ENCODE measurements at regions not wholly inside any gene's neighbourhood (a gene's known extent, or its start where the extent isn't known, plus 50 kb on each side); places are given as distances from the start of the nearest gene placed in this dataset.

GRCh38 chr16:26983426-26983825, 83.3 kb upstream of the C16orf82 start (continued):
- TF ChIP-seq RFX7 (CRISPR knock-in tag; IDR thresholded peaks at IDR 0.05) (no peak), CLOCK (CRISPR knock-in tag; IDR thresholded peaks at IDR 0.05; ENCODE audit: borderline replicate concordance) (no peak), ATF2 (CRISPR knock-in tag; IDR thresholded peaks at IDR 0.05) (no peak), ZKSCAN3 (CRISPR knock-in tag; IDR thresholded peaks at IDR 0.05) (no peak)

GRCh38 chr16:26985100-26986065, 81.3 kb upstream of the C16orf82 start:
- ChIA-PET CTCF (ENCODE audit: low intra/inter-chr PET ratio) (no interaction called here), POLR2A (interaction anchor here (0.9 to 1.0 kb wide), 2 partner anchors 16 to 39 kb away, joined by 3 to 5 read pairs; no protein-coding TSS in a partner anchor)
- no peaks in the 10 kb centered on the region for H3K9me3 ChIP-seq (replicated peaks; ENCODE audit: control insufficient read depth, insufficient read depth, low read depth, low read length)
- H3K4me2 ChIP-seq (ENCODE audit: insufficient read depth, low read length), result no peak overlapping the region
- H2AFZ ChIP-seq (ENCODE audit: low read depth, low read length), result peak overlapping the region; percentile 38; the same call in 1 of the 2 replicates
- intact Hi-C loops (cut with micrococcal nuclease), result no loop called here
- no peak overlapping the region for H3K4me3 ChIP-seq
- BruUV-seq (replicated peaks), result no TSS peak
- H3K9me1 ChIP-seq (ENCODE audit: control insufficient read depth, insufficient read depth, low read length), result no peaks in the 10 kb centered on the region
- H3K27me3 ChIP-seq (ENCODE audit: control insufficient read depth in 2 of 2, insufficient read depth in 2 of 2, low read length in 2 of 2), result peaks cover 0 to 10% of the 10 kb centered on the region in 2 experiments; a peak in 1 of 5 replicates
- no peaks in the 10 kb centered on the region for H3K4me1 ChIP-seq (replicated peaks in 1 of 2; ENCODE audit: control insufficient read depth in 2 of 2, insufficient read depth in 2 of 2, low read length in 2 of 2)
- 20% methylated on average over 17 of the region's 17 CpGs for WGBS (ENCODE audit: insufficient coverage, low coverage, missing lambda C conversion rate)
- DNase-seq (ENCODE audit: extremely low read depth in 1 of 4, low spot score in 3 of 4), result peak in 1 of 4 experiments; percentile 6
- no peaks in the 10 kb centered on the region for H4K20me1 ChIP-seq (replicated peaks; ENCODE audit: control insufficient read depth, insufficient read depth, low read length)
- in situ Hi-C loops (cut with MboI), result no loop called here
- H3K36me3 ChIP-seq (ENCODE audit: control insufficient read depth, insufficient read depth, low read length), result no peaks in the 10 kb centered on the region
- no peak overlapping the region for H3K27ac ChIP-seq (ENCODE audit: extremely low read depth, low read depth, low read length)
- no peaks in the 10 kb centered on the region for H3K79me2 ChIP-seq (ENCODE audit: control insufficient read depth, insufficient read depth, low read length)
- ATAC-seq, result no peak
- H3K9ac ChIP-seq (ENCODE audit: insufficient read depth in 1 of 2, low read depth in 2 of 2, low read length in 2 of 2), result no peak overlapping the region
- FAIRE-seq, result no peak
- TF ChIP-seq TCF7L2 (IDR thresholded peaks at IDR 0.05; ENCODE audit: low read depth, low read length) (no peak), ZNF699 (CRISPR knock-in tag; IDR thresholded peaks at IDR 0.05; ENCODE audit: insufficient replicate concordance) (no peak), ZNF12 (CRISPR knock-in tag; IDR thresholded peaks at IDR 0.05) (no peak), ZC3H11A (IDR thresholded peaks at IDR 0.05; ENCODE audit: low read depth, low read length) (no peak), RREB1 (CRISPR knock-in tag; IDR thresholded peaks at IDR 0.05) (no peak), KDM1A (IDR thresholded peaks at IDR 0.05) (no peak)
